Breast epithelium (tissue), 3 donors: ENCODE measurements at regions not wholly inside any gene's neighbourhood (a gene's known extent, or its start where the extent isn't known, plus 50 kb on each side); places are given as distances from the start of the nearest gene placed in this dataset.

ENCODE experiments used
- POLR2A ChIP-seq: fragments of 450-650 bp; IDR thresholded peaks from one replicate; pipeline ENCODE4 v1.6.1; 2016; ENCODE audit warnings: antibody characterized with exemption, mild to moderate bottlenecking, moderate library complexity
- TF ChIP-seq, protein P1 (sequence below), 3 donors: fragments of 450-650 bp; IDR thresholded peaks; one replicate each; pipeline ENCODE4 v1.5.1; 2016 to 2017; ENCODE audit warnings: antibody characterized with exemption in 3 of 3, mild to moderate bottlenecking in 3 of 3, moderate library complexity in 3 of 3

DNA sequence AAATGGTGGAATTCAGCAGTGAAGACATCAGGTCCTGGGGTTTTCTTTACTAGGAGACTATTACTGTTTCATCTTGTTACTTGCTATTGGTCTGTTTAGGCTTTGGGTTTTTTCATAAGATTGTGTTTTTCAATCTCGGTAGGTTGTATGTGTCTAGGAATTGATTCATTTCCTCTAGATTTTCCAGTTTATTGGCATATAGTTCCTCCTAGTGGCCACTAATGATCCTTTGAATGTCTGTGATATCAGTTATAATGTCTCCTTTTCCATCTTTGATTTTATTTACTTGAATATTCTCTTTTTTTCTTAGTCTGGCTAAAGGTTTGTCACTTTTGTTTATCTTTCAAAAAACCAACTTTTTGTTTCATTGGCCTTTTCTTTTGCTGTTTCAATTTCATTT, 233.0 kb downstream of the RWDD3 start:
- no peak for TF ChIP-seq POLR2A
- TF ChIP-seq, protein P1, sequence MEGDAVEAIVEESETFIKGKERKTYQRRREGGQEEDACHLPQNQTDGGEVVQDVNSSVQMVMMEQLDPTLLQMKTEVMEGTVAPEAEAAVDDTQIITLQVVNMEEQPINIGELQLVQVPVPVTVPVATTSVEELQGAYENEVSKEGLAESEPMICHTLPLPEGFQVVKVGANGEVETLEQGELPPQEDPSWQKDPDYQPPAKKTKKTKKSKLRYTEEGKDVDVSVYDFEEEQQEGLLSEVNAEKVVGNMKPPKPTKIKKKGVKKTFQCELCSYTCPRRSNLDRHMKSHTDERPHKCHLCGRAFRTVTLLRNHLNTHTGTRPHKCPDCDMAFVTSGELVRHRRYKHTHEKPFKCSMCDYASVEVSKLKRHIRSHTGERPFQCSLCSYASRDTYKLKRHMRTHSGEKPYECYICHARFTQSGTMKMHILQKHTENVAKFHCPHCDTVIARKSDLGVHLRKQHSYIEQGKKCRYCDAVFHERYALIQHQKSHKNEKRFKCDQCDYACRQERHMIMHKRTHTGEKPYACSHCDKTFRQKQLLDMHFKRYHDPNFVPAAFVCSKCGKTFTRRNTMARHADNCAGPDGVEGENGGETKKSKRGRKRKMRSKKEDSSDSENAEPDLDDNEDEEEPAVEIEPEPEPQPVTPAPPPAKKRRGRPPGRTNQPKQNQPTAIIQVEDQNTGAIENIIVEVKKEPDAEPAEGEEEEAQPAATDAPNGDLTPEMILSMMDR (IDR thresholded peaks at IDR 0.05), result peak in 1 of 3 donors; percentile 12
